ENCODE measurements at regions not wholly inside any gene's neighbourhood (a gene's known extent, or its start where the extent isn't known, plus 50 kb on each side); places are given as distances from the start of the nearest gene placed in this dataset.

- Histone ChIP-seq H3K27me3 (ENCODE audit: control insufficient read depth, insufficient read depth, low read length) (no peaks in the 10 kb centered on the region), H3K9ac (ENCODE audit: low read length) (no peak overlapping the region), H3K4me3 (ENCODE audit: low read length) (no peak overlapping the region), H3K4me1 (ENCODE audit: control insufficient read depth, insufficient read depth, low read length) (no peaks in the 10 kb centered on the region), H3K9me3 (ENCODE audit: control insufficient read depth, low read length) (no peaks in the 10 kb centered on the region), H3K36me3 (ENCODE audit: control insufficient read depth, insufficient read depth, low read length) (no peaks in the 10 kb centered on the region)
Observed at GRCh38 chr9:91047993-91048607, 246.5 kb downstream of the SYK start.

- Histone ChIP-seq H3K27me3 (ENCODE audit: control insufficient read depth, insufficient read depth, low read length) (no peaks in the 10 kb centered on the region), H3K4me3 (ENCODE audit: low read length) (no peak overlapping the region), H3K9me3 (ENCODE audit: control insufficient read depth, low read length) (no peaks in the 10 kb centered on the region), H3K9ac (ENCODE audit: low read length) (no peak overlapping the region), H3K4me1 (ENCODE audit: control insufficient read depth, insufficient read depth, low read length) (no peaks in the 10 kb centered on the region), H3K36me3 (ENCODE audit: control insufficient read depth, insufficient read depth, low read length) (no peaks in the 10 kb centered on the region)
Observed at GRCh38 chr9:91048749-91049148, 247.1 kb downstream of the SYK start.

GRCh38 chr9:91053824-91054223 lies 252.2 kb downstream of the SYK start:
- no peak overlapping the region for H3K9ac ChIP-seq (ENCODE audit: low read length)
- no peaks in the 10 kb centered on the region for H3K9me3 ChIP-seq (ENCODE audit: control insufficient read depth, low read length)
- no peaks in the 10 kb centered on the region for H3K27me3 ChIP-seq (ENCODE audit: control insufficient read depth, insufficient read depth, low read length)
- H3K4me3 ChIP-seq (ENCODE audit: low read length) = no peak overlapping the region
- H3K4me1 ChIP-seq (ENCODE audit: control insufficient read depth, insufficient read depth, low read length) = no peaks in the 10 kb centered on the region
- no peaks in the 10 kb centered on the region for H3K36me3 ChIP-seq (ENCODE audit: control insufficient read depth, insufficient read depth, low read length)

GRCh38 chr9:91055845-91056244 lies 254.2 kb downstream of the SYK start:
- Histone ChIP-seq H3K36me3 (ENCODE audit: control insufficient read depth, insufficient read depth, low read length) (no peaks in the 10 kb centered on the region), H3K4me3 (ENCODE audit: low read length) (no peak overlapping the region), H3K27me3 (ENCODE audit: control insufficient read depth, insufficient read depth, low read length) (no peaks in the 10 kb centered on the region), H3K9me3 (ENCODE audit: control insufficient read depth, low read length) (no peaks in the 10 kb centered on the region), H3K9ac (ENCODE audit: low read length) (no peak overlapping the region), H3K4me1 (ENCODE audit: control insufficient read depth, insufficient read depth, low read length) (peaks cover 7% of the 10 kb centered on the region)

- H3K27me3 ChIP-seq (ENCODE audit: control insufficient read depth, insufficient read depth, low read length) = no peaks in the 10 kb centered on the region
- H3K4me3 ChIP-seq (ENCODE audit: low read length) = no peak overlapping the region
Observed at GRCh38 chr9:91056486-91056885, 254.9 kb downstream of the SYK start.

GRCh38 chr9:91056917-91057316 lies 255.3 kb downstream of the SYK start:
- Histone ChIP-seq H3K4me3 (ENCODE audit: low read length) (no peak overlapping the region), H3K27me3 (ENCODE audit: control insufficient read depth, insufficient read depth, low read length) (no peaks in the 10 kb centered on the region), H3K9me3 (ENCODE audit: control insufficient read depth, low read length) (no peaks in the 10 kb centered on the region), H3K9ac (ENCODE audit: low read length) (no peak overlapping the region), H3K36me3 (ENCODE audit: control insufficient read depth, insufficient read depth, low read length) (no peaks in the 10 kb centered on the region), H3K4me1 (ENCODE audit: control insufficient read depth, insufficient read depth, low read length) (peaks cover 11% of the 10 kb centered on the region)

More at GRCh38 chr9:91056486-91056885, 254.9 kb downstream of the SYK start:
- H3K36me3 ChIP-seq (ENCODE audit: control insufficient read depth, insufficient read depth, low read length) = no peaks in the 10 kb centered on the region
- H3K4me1 ChIP-seq (ENCODE audit: control insufficient read depth, insufficient read depth, low read length) = peaks cover 11% of the 10 kb centered on the region
- no peak overlapping the region for H3K9ac ChIP-seq (ENCODE audit: low read length)
- H3K9me3 ChIP-seq (ENCODE audit: control insufficient read depth, low read length) = no peaks in the 10 kb centered on the region

- Histone ChIP-seq H3K4me1 (ENCODE audit: control insufficient read depth, insufficient read depth, low read length) (peaks cover 11% of the 10 kb centered on the region), H3K9ac (ENCODE audit: low read length) (no peak overlapping the region), H3K36me3 (ENCODE audit: control insufficient read depth, insufficient read depth, low read length) (no peaks in the 10 kb centered on the region), H3K9me3 (ENCODE audit: control insufficient read depth, low read length) (no peaks in the 10 kb centered on the region), H3K4me3 (ENCODE audit: low read length) (no peak overlapping the region), H3K27me3 (ENCODE audit: control insufficient read depth, insufficient read depth, low read length) (no peaks in the 10 kb centered on the region)
Observed at GRCh38 chr9:91059713-91060112, 258.1 kb downstream of the SYK start.

- Histone ChIP-seq H3K4me1 (ENCODE audit: control insufficient read depth, insufficient read depth, low read length) (peaks cover 11% of the 10 kb centered on the region), H3K4me3 (ENCODE audit: low read length) (no peak overlapping the region), H3K27me3 (ENCODE audit: control insufficient read depth, insufficient read depth, low read length) (no peaks in the 10 kb centered on the region), H3K9me3 (ENCODE audit: control insufficient read depth, low read length) (no peaks in the 10 kb centered on the region), H3K36me3 (ENCODE audit: control insufficient read depth, insufficient read depth, low read length) (no peaks in the 10 kb centered on the region), H3K9ac (ENCODE audit: low read length) (no peak overlapping the region)
Observed at GRCh38 chr9:91060520-91061343, 259.1 kb downstream of the SYK start.

GRCh38 chr9:91061506-91061905 lies 259.9 kb downstream of the SYK start:
- Histone ChIP-seq H3K4me3 (ENCODE audit: low read length) (no peak overlapping the region), H3K9ac (ENCODE audit: low read length) (no peak overlapping the region), H3K4me1 (ENCODE audit: control insufficient read depth, insufficient read depth, low read length) (peaks cover 11% of the 10 kb centered on the region), H3K36me3 (ENCODE audit: control insufficient read depth, insufficient read depth, low read length) (no peaks in the 10 kb centered on the region), H3K27me3 (ENCODE audit: control insufficient read depth, insufficient read depth, low read length) (no peaks in the 10 kb centered on the region), H3K9me3 (ENCODE audit: control insufficient read depth, low read length) (no peaks in the 10 kb centered on the region)

GRCh38 chr9:91062281-91062680 lies 260.7 kb downstream of the SYK start:
- Histone ChIP-seq H3K9me3 (ENCODE audit: control insufficient read depth, low read length) (no peaks in the 10 kb centered on the region), H3K4me1 (ENCODE audit: control insufficient read depth, insufficient read depth, low read length) (peaks cover 11% of the 10 kb centered on the region), H3K36me3 (ENCODE audit: control insufficient read depth, insufficient read depth, low read length) (no peaks in the 10 kb centered on the region), H3K4me3 (ENCODE audit: low read length) (no peak overlapping the region), H3K9ac (ENCODE audit: low read length) (no peak overlapping the region), H3K27me3 (ENCODE audit: control insufficient read depth, insufficient read depth, low read length) (no peaks in the 10 kb centered on the region)

GRCh38 chr9:91063471-91063870 lies 261.9 kb downstream of the SYK start:
- H3K36me3 ChIP-seq (ENCODE audit: control insufficient read depth, insufficient read depth, low read length) = no peaks in the 10 kb centered on the region
- H3K9me3 ChIP-seq (ENCODE audit: control insufficient read depth, low read length) = no peaks in the 10 kb centered on the region
- no peaks in the 10 kb centered on the region for H3K27me3 ChIP-seq (ENCODE audit: control insufficient read depth, insufficient read depth, low read length)
- no peak overlapping the region for H3K9ac ChIP-seq (ENCODE audit: low read length)
- no peak overlapping the region for H3K4me3 ChIP-seq (ENCODE audit: low read length)
- H3K4me1 ChIP-seq (ENCODE audit: control insufficient read depth, insufficient read depth, low read length) = peaks cover 11% of the 10 kb centered on the region

- Histone ChIP-seq H3K27me3 (ENCODE audit: control insufficient read depth, insufficient read depth, low read length) (no peaks in the 10 kb centered on the region), H3K4me1 (ENCODE audit: control insufficient read depth, insufficient read depth, low read length) (peaks cover 8% of the 10 kb centered on the region), H3K36me3 (ENCODE audit: control insufficient read depth, insufficient read depth, low read length) (no peaks in the 10 kb centered on the region), H3K9ac (ENCODE audit: low read length) (no peak overlapping the region), H3K9me3 (ENCODE audit: control insufficient read depth, low read length) (no peaks in the 10 kb centered on the region), H3K4me3 (ENCODE audit: low read length) (no peak overlapping the region)
Observed at GRCh38 chr9:91065231-91066041, 263.8 kb downstream of the SYK start.
